Activated CD8-positive, alpha-beta memory T cell treated with anti-CD3 and anti-CD28 coated beads for 36 hours (primary cell): ENCODE measurements at regions not wholly inside any gene's neighbourhood (a gene's known extent, or its start where the extent isn't known, plus 50 kb on each side); places are given as distances from the start of the nearest gene placed in this dataset.
"Not testable (repeated sequence)": the region's sequence is repeated elsewhere in the genome, so short reads cannot be mapped to it uniquely, and the experiment has no call there.

Experiments used
- CTCF ChIA-PET: fragments of 350-600 bp; sonication (Branson Sonifier 250); formaldehyde crosslinking; loops from one replicate; lab custom pipeline; 2021; ENCODE audit warnings: antibody characterized with exemption; lab: Charles Lee
- POLR2A ChIA-PET: fragments of 350-600 bp; sonication (Branson Sonifier 250); formaldehyde crosslinking; loops from one replicate; lab custom pipeline; 2021; ENCODE audit warnings: antibody characterized with exemption; lab: Charles Lee

GRCh38 chr4:132076829-132077228 is 1072.3 kb upstream of the PCDH10 start:
- ChIA-PET POLR2A (no interaction called here), CTCF (no interaction called here)

- CTCF ChIA-PET, result no interaction called here
- POLR2A ChIA-PET, result no interaction called here
Measured at GRCh38 chr4:132085105-132085504, 1064.0 kb upstream of the PCDH10 start.

DNA sequence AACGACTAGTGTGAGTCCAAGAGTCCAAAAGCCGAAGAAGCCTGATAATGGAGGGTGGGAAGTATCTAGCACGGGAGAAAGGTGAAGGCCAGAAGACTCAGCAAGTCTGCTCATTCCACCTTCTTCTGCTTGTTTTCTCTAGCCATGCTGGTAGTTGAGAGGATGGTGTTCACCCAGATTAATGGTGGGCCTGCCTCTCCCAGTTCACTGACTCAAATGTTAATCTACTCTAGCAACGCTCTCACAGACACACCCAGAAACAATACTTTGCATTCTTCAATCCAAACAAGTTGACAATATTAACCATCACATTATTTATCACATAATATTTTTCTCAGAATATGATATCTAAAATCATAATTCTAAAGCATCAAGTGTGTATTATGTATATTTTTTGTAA is 1055.1 kb upstream of the PCDH10 start:
- ChIA-PET CTCF (no interaction called here), POLR2A (no interaction called here)

- ChIA-PET CTCF (no interaction called here), POLR2A (no interaction called here)
Measured at GRCh38 chr4:132097041-132097440, 1052.1 kb upstream of the PCDH10 start.

- ChIA-PET CTCF (no interaction called here), POLR2A (no interaction called here)
Measured at GRCh38 chr4:132101526-132101925, 1047.6 kb upstream of the PCDH10 start.

DNA sequence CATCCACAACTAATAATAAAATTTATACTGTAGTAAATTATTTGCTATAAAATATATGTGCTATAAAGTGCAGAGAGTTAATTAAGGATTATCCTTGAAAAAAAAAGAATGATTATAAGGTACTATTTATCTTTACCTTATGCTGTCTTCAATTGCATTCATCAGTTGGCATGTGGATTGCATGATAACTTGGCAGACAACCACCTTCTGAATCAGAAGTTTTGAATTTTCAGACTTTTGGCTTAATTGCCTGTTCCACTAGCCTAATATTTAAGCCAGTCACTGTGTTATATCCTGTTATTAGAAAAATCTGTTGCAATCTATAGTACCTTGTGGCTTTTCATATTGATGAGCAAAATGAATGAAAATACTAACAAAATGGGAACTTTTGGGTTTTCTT is 1040.3 kb upstream of the PCDH10 start:
- ChIA-PET POLR2A (no interaction called here), CTCF (no interaction called here)

DNA sequence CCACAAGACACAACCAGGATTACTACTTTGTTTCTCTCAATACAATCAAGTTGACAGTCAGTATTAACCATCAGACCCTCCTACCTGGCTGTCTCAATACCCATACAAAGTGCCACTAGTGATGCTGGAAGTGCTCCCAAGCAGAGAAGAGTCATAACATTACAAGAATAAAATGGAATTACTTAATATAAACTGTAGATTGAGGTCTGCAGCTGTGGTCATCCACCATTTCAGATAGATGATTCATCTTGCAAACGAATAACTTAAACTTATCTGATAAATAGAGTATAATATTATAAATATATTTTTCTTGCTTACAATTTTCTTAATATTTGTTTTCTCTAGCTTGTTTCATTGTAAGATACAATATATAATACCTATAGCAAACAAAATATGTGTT is 1034.2 kb upstream of the PCDH10 start:
- ChIA-PET POLR2A (no interaction called here), CTCF (no interaction called here)

DNA sequence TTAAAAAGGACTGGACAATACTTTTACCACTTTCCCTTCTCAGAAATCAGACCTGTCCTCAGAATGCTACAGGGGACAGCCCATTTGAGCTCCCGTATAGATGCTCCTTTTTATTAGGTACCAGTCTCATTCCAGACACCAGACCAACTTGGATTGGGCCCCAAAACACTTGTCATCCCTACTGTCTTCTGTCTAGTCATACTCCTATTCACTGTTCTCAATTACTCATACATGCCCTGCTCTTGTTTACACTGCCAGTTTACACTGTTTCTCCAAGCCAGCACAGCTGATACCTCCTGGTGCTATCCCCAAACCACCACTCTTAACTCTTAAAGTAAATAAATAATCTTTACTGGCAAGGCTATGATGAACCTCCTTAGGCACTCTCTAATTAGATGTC is 1026.4 kb upstream of the PCDH10 start:
- CTCF ChIA-PET, POLR2A ChIA-PET: not testable (repeated sequence)

DNA sequence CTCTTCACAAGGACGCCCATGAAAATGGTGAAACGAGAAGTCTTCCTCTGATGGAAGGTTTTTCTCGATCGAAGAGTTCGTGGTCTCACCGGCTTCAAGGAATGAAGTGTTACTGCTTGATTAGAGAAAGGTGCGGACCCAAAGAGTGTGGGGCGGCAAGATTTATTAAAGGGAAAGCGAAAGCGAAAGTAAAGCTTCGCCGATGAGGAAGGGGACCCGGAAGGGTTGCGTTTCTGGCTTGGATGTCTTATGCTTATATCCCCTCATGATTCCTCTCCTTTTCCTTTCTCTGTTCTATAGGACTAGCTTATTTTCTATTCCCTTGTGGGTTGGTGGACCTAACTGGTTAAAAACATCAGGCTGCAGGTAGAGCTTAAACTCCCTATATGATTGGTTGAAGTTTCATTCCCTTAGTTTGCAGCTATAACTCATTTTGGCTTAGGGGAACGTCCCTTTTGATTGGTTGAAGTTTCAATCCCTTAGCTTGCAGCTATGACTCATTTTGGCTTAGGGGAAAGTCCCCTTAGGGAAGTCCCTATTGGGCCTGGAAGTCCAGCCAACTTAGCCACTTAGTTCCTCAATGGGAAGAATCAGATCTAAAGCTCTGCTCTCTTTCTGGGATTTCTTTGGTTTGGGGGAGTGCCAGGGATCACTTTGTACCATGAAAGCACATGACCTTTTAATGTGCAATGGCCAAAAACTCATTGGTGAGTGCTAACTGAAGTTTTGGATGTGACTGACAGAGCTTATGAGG is 1025.0 kb upstream of the PCDH10 start:
- CTCF ChIA-PET, result no interaction called here
- POLR2A ChIA-PET, result no interaction called here

DNA sequence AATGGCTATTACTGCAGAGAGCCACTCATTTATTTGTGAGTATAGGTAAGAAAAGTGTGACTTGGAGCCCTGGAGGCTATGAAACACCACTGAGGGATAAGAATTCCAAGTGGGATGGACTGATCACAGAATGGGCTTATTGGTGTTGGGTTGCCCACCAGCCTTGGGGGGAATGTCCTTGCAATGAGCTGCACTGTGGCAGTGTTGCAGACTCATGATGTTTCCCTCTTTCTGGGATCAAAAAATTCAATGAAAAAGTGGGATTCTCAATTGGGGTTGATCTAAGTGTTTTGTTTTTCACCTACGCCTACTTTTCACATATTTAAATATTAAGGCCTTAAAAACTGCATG is 1024.5 kb upstream of the PCDH10 start:
- ChIA-PET POLR2A (no interaction called here), CTCF (no interaction called here)

DNA sequence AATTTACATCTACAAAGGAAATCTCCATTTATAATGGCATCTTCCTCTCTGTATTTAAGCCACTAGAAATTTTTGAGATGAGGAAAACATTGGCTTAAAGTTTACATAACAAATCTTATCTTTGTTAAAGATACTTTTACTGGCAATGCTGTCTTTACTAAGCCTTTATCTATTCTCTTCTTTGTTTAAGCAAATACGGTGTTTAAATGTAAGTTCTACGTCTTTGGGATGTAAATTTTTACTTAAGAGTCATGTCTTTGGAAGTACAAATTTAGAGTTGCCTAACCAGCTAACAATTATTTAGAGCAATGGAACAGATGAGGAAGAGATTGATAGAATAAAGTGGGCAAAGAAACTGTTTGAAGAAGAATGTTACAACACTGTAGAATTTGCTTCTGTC is 1024.0 kb upstream of the PCDH10 start:
- ChIA-PET CTCF (no interaction called here), POLR2A (no interaction called here)

DNA sequence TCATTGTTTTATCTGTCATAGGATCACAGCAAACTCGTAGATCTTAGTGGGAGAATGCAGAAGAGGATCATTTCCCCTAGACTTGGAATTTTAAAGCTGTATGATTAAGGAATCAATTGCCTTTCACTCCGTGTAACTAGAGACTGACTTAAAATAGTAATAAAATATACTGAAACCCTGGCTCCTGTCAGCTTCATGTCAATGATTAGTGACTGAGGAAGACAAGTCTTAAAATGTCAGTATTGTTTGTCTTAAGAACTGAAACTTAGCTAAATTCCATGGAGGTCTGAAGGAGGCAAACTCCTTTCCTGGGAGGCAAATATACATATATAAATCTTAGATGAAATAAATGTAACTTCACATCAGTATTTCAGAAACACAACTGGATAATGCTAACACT is 1016.7 kb upstream of the PCDH10 start:
- ChIA-PET POLR2A (no interaction called here), CTCF (no interaction called here)

DNA sequence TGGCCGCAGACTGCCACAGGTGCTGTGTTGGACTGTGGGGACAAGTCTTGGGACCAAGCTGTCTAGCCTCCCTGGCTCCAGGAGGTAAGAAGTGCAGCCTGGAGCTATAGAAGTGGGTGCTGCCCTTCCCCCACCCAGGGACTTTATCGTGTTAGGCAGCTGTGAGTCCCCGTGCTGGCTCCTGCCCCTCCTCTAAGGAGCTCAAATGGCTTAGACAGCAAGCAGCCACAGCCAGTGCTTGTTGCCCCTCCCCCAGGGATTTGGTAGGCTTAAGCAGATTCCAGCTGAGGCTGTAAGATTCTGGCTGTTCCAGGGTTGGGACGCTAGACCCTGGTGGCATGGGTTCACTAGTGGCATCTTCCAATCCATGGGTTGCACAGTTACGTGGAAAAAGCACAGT is 979.4 kb upstream of the PCDH10 start:
- ChIA-PET CTCF (no interaction called here), POLR2A (no interaction called here)

DNA sequence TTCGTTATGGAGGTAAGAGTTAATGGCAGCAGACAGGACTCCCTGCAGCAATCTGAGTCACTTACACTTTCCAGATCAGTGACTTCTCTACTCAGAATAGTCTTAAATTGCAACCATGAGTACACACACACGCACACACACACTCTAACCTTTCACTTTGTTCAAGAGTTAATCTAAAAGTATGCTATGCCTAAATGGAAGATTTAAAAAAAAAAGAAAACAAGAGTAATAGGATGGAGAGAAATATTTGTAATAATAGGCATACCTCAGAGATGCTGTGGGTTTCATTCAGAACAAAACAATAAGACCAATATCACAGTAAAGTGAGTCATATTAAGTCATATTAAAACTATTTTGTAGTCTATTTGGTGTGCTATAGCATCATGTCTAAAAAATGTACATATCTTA is 969.1 kb upstream of the PCDH10 start:
- POLR2A ChIA-PET, result no interaction called here
- CTCF ChIA-PET, result no interaction called here

- POLR2A ChIA-PET, result no interaction called here
- CTCF ChIA-PET, result no interaction called here
Measured at GRCh38 chr4:132195176-132195575, 953.9 kb upstream of the PCDH10 start.

GRCh38 chr4:132203618-132204017 is 945.5 kb upstream of the PCDH10 start:
- ChIA-PET POLR2A (no interaction called here), CTCF (no interaction called here)

DNA sequence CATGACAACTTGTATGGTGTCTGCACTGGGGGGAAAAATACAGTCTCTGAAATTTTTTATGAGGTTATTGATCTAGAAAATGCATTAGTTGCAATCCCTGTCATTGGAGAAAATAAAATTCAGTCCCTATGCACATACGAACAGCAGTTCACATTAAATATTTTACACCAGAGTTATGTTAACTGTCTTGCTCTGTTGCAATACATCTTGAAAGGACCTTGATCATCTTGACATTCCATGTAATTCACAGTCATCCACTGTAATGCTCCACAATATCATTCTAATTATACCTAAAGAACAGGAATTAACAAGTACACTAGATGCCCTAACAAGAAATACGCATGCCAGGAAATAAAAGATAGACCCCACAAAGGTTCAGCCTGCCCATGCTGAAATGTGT is 934.6 kb upstream of the PCDH10 start:
- POLR2A ChIA-PET, result no interaction called here
- CTCF ChIA-PET, result no interaction called here

GRCh38 chr4:132218406-132218805 is 930.7 kb upstream of the PCDH10 start:
- ChIA-PET POLR2A (no interaction called here), CTCF (no interaction called here)

DNA sequence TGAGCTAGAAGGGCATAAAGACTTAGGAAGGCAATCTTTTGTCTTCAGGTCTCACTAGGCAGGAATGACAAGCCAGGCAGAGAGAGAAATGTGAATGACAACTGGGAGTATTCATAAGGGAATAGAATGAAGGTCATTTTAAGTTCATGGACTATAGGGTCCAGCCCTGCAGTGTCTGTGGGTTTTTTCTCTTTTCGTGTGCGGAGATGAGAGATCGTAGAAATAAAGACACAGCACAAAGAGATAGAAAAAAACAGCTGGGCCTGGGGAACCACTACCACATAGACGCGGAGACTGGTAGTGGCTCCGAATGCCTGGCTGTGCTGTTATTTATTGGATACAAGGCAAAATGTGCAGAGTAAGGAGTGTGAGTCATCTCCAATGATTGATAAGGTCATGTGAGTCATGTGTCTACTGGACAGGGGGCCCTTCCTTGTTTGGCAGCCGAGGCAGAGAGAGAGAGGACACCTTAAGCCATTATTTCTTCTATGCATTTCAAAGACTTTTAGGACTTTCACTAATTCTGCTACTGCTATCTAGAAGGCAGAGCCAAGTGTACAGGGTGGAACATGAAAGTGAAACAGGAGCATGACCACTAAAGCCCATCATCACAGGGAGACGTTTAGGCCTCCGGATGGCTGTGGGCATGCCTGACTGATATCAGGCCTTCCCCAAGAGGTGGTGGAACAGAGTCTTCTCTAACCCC is 921.8 kb upstream of the PCDH10 start:
- CTCF ChIA-PET, result no interaction called here
- POLR2A ChIA-PET, result no interaction called here

DNA sequence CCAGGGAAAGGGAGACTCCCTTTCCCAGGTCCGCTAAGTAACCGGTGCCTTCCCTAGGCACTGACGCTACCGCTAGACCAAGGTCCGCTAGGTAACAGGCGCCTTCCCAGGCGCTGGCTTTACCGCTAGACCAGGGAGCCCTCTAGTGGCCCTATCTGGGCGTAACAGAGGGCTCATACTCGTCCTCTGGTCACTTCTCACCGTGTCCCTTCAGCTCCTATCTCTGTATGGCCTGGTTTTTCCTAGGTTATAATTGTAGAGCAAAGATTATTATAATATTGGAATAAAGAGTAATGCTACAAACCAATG is 921.3 kb upstream of the PCDH10 start:
- CTCF ChIA-PET, POLR2A ChIA-PET: not testable (repeated sequence)

GRCh38 chr4:132228676-132229075 is 920.4 kb upstream of the PCDH10 start:
- CTCF ChIA-PET, result no interaction called here
- POLR2A ChIA-PET, result no interaction called here

GRCh38 chr4:132230025-132230424 is 919.1 kb upstream of the PCDH10 start:
- POLR2A ChIA-PET, result no interaction called here
- CTCF ChIA-PET, result no interaction called here
